GM18951 (cell line): ENCODE measurements at regions not wholly inside any gene's neighbourhood (a gene's known extent, or its start where the extent isn't known, plus 50 kb on each side); places are given as distances from the start of the nearest gene placed in this dataset.
"Not testable (repeated sequence)": the region's sequence is repeated elsewhere in the genome, so short reads cannot be mapped to it uniquely, and the experiment has no call there.

Experiments used
- POLR2A ChIP-seq: IDR thresholded peaks from 4 replicates; pipeline ENCODE4 v1.6.1; 2011; ENCODE audit warnings: mild to moderate bottlenecking; ENCODE audit not compliant: insufficient read length, insufficient read depth; ENCODE audit errors: extremely low read depth
- in situ Hi-C: fragments of 300-500 bp; cut with MboI; formaldehyde crosslinking; loops from one replicate; pipeline ENCODE4 v1.12.0; 2022; ENCODE audit warnings: low sequenced_read_pairs, mixed read lengths, inconsistent platforms; ENCODE audit not compliant: unreplicated experiment

GRCh38 chr2:16028644-16029043, 88.3 kb downstream of the MYCN start:
- no peak for TF ChIP-seq POLR2A
- in situ Hi-C loops: no loop called here

- in situ Hi-C loops: no loop called here
- TF ChIP-seq POLR2A: no peak
Measured at GRCh38 chr2:16026816-16027501, 86.6 kb downstream of the MYCN start.

GRCh38 chr2:16025876-16026640, 85.7 kb downstream of the MYCN start:
- TF ChIP-seq POLR2A: no peak
- in situ Hi-C loops: no loop called here

GRCh38 chr2:16025211-16025875, 85.0 kb downstream of the MYCN start:
- no peak for TF ChIP-seq POLR2A
- in situ Hi-C loops: no loop called here

- in situ Hi-C loops: not testable (repeated sequence)
Measured at GRCh38 chr2:16024628-16025027, 84.3 kb downstream of the MYCN start.

- in situ Hi-C loops: no loop called here
Measured at GRCh38 chr2:16023506-16024360, 83.4 kb downstream of the MYCN start.

GRCh38 chr2:16022548-16023240, 82.3 kb downstream of the MYCN start:
- TF ChIP-seq POLR2A: no peak
- in situ Hi-C loops: no loop called here

More at GRCh38 chr2:16023506-16024360, 83.4 kb downstream of the MYCN start:
- TF ChIP-seq POLR2A: no peak

GRCh38 chr2:16021611-16022363, 81.4 kb downstream of the MYCN start:
- in situ Hi-C loops: no loop called here
- no peak for TF ChIP-seq POLR2A

GRCh38 chr2:16020389-16021008, 80.1 kb downstream of the MYCN start:
- in situ Hi-C loops: no loop called here
- no peak for TF ChIP-seq POLR2A

- no peak for TF ChIP-seq POLR2A
- in situ Hi-C loops: no loop called here
Measured at GRCh38 chr2:16019617-16020351, 79.4 kb downstream of the MYCN start.

- in situ Hi-C loops: no loop called here
- no peak for TF ChIP-seq POLR2A
Measured at GRCh38 chr2:16019060-16019480, 78.7 kb downstream of the MYCN start.
